ENCODE measurements at regions not wholly inside any gene's neighbourhood (a gene's known extent, or its start where the extent isn't known, plus 50 kb on each side); places are given as distances from the start of the nearest gene placed in this dataset.
"Not testable (repeated sequence)": the region's sequence is repeated elsewhere in the genome, so short reads cannot be mapped to it uniquely, and the experiment has no call there.

DNA sequence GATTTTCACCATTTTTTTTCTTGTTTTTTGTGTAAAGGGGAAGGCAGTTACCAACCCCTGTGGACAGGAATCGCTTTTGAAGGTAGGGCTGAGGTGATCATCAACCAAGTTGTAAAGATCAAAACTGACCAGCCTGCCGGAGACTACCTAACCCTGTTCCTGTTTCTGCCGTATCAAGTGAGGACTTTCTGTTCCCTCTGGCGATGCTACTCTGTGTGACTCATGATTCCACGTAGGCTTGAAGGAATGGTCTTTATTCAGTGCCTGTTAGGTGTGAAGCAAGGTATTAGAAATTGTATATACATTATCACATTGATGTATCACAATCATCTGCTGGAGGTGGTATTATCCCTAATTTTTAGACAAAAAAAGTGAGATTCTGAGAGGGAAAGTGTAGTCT, 161.3 kb downstream of the SOX4 start:
- Mint-ChIP-seq H3K36me3 (peaks cover 20% of the 10 kb centered on the region), H3K27me3 (no peaks in the 10 kb centered on the region), H3K4me3 (no peak overlapping the region), H3K4me1 (ENCODE audit: unreplicated experiment) (peaks cover 36% of the 10 kb centered on the region), H3K9me3 (peaks cover 9% of the 10 kb centered on the region), H3K27ac (peak overlapping the region; percentile 68)
- TF ChIP-seq, protein P1, sequence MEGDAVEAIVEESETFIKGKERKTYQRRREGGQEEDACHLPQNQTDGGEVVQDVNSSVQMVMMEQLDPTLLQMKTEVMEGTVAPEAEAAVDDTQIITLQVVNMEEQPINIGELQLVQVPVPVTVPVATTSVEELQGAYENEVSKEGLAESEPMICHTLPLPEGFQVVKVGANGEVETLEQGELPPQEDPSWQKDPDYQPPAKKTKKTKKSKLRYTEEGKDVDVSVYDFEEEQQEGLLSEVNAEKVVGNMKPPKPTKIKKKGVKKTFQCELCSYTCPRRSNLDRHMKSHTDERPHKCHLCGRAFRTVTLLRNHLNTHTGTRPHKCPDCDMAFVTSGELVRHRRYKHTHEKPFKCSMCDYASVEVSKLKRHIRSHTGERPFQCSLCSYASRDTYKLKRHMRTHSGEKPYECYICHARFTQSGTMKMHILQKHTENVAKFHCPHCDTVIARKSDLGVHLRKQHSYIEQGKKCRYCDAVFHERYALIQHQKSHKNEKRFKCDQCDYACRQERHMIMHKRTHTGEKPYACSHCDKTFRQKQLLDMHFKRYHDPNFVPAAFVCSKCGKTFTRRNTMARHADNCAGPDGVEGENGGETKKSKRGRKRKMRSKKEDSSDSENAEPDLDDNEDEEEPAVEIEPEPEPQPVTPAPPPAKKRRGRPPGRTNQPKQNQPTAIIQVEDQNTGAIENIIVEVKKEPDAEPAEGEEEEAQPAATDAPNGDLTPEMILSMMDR (conservative IDR thresholded peaks at IDR 0.05), result no peak
- no peak for DNase-seq (ENCODE audit: extremely low spot score, unreplicated experiment)

DNA sequence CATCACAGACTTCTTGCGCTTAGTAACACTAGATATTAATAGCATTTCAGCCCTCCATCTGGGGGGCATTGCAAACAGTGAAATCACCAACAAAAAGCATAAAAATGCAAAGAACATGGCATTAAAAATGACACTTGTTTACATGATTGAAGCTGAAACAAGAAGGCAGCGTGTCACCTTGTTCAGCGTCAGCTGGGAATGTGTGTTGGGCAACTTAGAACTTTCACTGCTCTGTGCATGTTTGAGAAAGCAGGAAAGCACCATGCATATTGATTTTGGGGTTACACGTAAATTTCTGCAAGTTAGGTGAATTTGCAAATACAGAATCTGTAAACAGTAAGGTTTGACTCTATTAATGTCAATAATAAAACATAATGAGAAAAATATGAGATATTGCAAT, 162.9 kb downstream of the SOX4 start:
- TF ChIP-seq, protein P1 (conservative IDR thresholded peaks at IDR 0.05), result no peak
- Mint-ChIP-seq H3K27ac (no peak overlapping the region), H3K4me3 (peak overlapping the region; percentile 1), H3K36me3 (peaks cover 26% of the 10 kb centered on the region), H3K4me1 (ENCODE audit: unreplicated experiment) (peaks cover 28% of the 10 kb centered on the region), H3K9me3 (peaks cover 15% of the 10 kb centered on the region), H3K27me3 (no peaks in the 10 kb centered on the region)
- DNase-seq (ENCODE audit: extremely low spot score, unreplicated experiment), result no peak

DNA sequence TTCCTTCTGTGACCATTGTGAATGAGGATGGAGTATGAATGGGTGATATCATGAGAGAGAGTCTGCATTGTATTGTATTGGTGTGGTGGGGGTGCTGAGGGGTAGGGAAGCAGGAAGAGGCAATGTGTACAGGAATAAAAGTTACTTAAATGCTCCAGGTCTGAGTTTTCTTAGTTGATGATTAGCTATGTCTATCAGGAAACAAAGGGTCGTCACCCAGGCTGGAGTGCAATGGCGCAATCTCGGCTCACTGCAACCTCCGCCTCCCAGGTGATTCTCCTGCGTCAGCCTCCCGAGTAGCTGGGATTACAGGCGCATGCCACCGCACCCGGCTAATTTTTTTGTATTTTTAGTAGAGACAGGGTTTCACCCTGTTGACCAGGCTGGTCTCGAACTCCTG, 163.8 kb downstream of the SOX4 start:
- Mint-ChIP-seq H3K36me3 (peaks cover 34% of the 10 kb centered on the region), H3K4me1 (ENCODE audit: unreplicated experiment) (peaks cover 22% of the 10 kb centered on the region), H3K27ac (peak overlapping the region; percentile 3), H3K9me3 (peaks cover 15% of the 10 kb centered on the region)
- not testable (repeated sequence) for H3K4me3 Mint-ChIP-seq; H3K27me3 Mint-ChIP-seq; DNase-seq (ENCODE audit: extremely low spot score, unreplicated experiment)

DNA sequence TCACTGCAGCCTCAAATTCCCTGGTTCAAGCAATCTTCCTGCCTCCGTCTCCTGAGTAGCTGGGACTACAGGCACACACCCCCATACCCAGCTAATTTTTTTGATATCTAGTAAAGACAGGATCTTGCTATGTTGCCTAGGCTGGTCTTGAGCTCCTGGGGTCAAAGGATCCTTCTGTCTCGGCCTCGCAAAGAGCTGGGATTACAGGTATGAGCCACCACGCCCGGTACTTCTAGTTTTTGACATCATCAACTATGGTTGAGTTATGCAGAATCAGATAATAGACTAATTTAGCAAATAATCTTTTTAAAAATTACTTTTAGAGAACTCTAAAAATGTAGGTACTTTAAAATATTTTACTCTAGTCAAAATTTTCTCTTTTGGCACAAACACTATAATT, 166.2 kb downstream of the SOX4 start:
- DNase-seq (ENCODE audit: extremely low spot score, unreplicated experiment), result no peak
- H3K36me3 Mint-ChIP-seq, result peaks cover 36% of the 10 kb centered on the region
- no peak overlapping the region for H3K4me3 Mint-ChIP-seq
- H3K27me3 Mint-ChIP-seq, result no peaks in the 10 kb centered on the region
- peaks cover 15% of the 10 kb centered on the region for H3K9me3 Mint-ChIP-seq
- TF ChIP-seq, protein P1 (conservative IDR thresholded peaks at IDR 0.05), result no peak
- H3K27ac Mint-ChIP-seq, result no peak overlapping the region
- peaks cover 10% of the 10 kb centered on the region for H3K4me1 Mint-ChIP-seq (ENCODE audit: unreplicated experiment)

DNA sequence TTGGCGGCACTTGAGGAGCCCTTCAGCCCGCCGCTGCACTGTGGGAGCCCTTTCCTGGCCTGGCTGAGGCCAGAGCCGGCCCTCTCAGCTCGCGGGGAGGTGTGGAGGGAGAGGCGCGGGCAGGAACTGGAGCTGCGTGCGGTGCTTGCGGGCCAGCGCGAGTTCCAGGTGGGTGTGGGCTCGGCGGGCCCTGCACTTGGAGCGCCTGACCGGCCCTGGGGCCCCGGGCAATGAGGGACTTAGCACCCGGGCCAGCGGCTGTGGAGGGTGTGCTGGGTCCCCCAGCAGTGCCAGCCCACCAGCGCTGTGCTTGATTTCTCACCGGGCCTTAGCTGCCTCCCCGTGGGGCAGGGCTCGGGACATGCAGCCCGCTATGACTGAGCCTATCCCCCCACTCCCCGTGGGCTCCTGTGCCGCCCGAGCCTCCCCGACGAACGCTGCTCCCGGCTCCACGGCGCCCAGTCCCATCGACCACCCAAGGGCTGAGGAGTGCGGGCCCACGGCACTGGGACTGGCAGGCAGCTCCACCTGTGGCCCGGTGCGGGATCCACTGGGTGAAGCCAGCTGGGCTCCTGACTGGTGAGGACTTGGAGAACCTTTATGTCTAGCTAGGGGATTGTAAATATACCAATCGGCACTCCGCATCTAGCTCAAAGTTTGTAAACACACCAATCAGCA, 167.6 kb downstream of the SOX4 start:
- Mint-ChIP-seq H3K36me3 (peaks cover 30% of the 10 kb centered on the region), H3K4me1 (ENCODE audit: unreplicated experiment) (peaks cover 11% of the 10 kb centered on the region), H3K9me3 (peaks cover 11% of the 10 kb centered on the region)
- not testable (repeated sequence) for H3K27me3 Mint-ChIP-seq; H3K4me3 Mint-ChIP-seq; H3K27ac Mint-ChIP-seq; DNase-seq (ENCODE audit: extremely low spot score, unreplicated experiment)

DNA sequence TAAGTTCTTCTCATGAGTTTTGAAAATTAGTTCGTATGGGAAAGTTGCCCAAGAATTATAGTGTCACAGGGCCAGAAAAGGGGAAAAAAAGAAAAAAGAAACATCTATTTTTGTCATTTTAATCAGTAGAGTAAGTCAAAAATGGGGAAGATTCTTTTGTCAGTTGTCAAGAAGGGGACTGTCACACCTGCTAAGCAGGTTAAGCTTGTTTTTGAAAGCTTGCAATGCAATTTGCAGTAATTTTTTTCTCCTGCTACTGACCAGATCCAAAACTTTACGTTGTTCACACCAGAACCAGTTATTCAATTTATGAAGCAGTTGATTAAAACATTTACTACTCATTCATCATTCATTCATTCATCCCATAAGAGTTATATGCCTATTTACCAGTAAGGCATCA, 171.4 kb downstream of the SOX4 start:
- peak overlapping the region; percentile 84 for H3K27ac Mint-ChIP-seq

More for the DNA sequence above, 171.4 kb downstream of the SOX4 start:
- Mint-ChIP-seq H3K9me3 (peaks cover 6% of the 10 kb centered on the region), H3K4me3 (peak overlapping the region; percentile 41), H3K27me3 (no peaks in the 10 kb centered on the region), H3K36me3 (peaks cover 20% of the 10 kb centered on the region), H3K4me1 (ENCODE audit: unreplicated experiment) (peaks cover 29% of the 10 kb centered on the region)
- no peak for DNase-seq (ENCODE audit: extremely low spot score, unreplicated experiment)
- TF ChIP-seq, protein P1 (conservative IDR thresholded peaks at IDR 0.05), result no peak

Data from type B pancreatic cell (in vitro differentiated cells).